GM12878 (cell line): ENCODE measurements at regions not wholly inside any gene's neighbourhood (a gene's known extent, or its start where the extent isn't known, plus 50 kb on each side); places are given as distances from the start of the nearest gene placed in this dataset.

ENCODE experiments used
- ATAC-seq: fragments of 200-7000 bp; cut with Tn5 transposase; 3 replicates; pipeline ENCODE4 v1.9.1; 2020; ENCODE audit warnings: mild to moderate bottlenecking, moderate library complexity
- BruUV-seq: library from RNA; stranded (reverse); fragments of 400-500 nt; replicated peaks from 2 replicates; lab custom pipeline; 2021; lab: Mats Ljungman, UMichigan
- CTCF ChIA-PET: fragments of 300-600 bp; sonication (Branson Sonifier 250); formaldehyde crosslinking; extraction: SDS; loops from one replicate; lab custom pipeline; 2021; ENCODE audit warnings: inconsistent platforms; lab: Yijun Ruan, JAX
- POLR2A ChIA-PET: fragments of 350-600 bp; formaldehyde crosslinking; extraction: SDS; loops from one replicate; lab custom pipeline; 2021; ENCODE audit warnings: inconsistent platforms; lab: Charles Lee
- RAD21 ChIA-PET: fragments of 300-600 bp; sonication (Branson Sonifier 250); formaldehyde crosslinking; loops from one replicate; lab custom pipeline; 2023; ENCODE audit warnings: antibody characterized with exemption; ENCODE audit not compliant: unreplicated experiment; lab: Charles Lee
- SMC1A ChIA-PET: fragments of 300-600 bp; sonication (Branson Sonifier 250); formaldehyde crosslinking; loops from one replicate; lab custom pipeline; 2023; ENCODE audit not compliant: unreplicated experiment, uncharacterized antibody; lab: Charles Lee
- DNase-seq: peaks from one replicate; pipeline ENCODE4 v3.0.0-alpha.2; 2011; ENCODE audit warnings: low read depth, low spot score
- FAIRE-seq: peaks from 3 replicates; lab custom pipeline; 2011; peaks lifted over from hg19 to GRCh38; lab: Jason Lieb, UNC
- H2AFZ ChIP-seq: 2 replicates; pipeline ENCODE4 v1.6.0; 2011; ENCODE audit warnings: low read depth, low read length, control low read depth; ENCODE audit not compliant: control insufficient read depth
- H3K27ac ChIP-seq: 2 replicates; pipeline ENCODE4 v1.5.1; 2011; ENCODE audit warnings: control low read depth; ENCODE audit not compliant: control insufficient read depth, insufficient read depth
- H3K27me3 ChIP-seq, 2 experiments: replicated peaks in 1 of 2; 2 replicates each; pipeline versions ENCODE4 v1.6.0 to v1.6.1; 2011; ENCODE audit warnings: low read length in 1 of 2; ENCODE audit not compliant: control insufficient read depth in 2 of 2, insufficient read depth in 2 of 2
- H3K36me3 ChIP-seq, 2 experiments: 2 replicates each; pipeline ENCODE4 v1.5.1; 2011; ENCODE audit warnings: low read length in 1 of 2; ENCODE audit not compliant: control insufficient read depth in 2 of 2, insufficient read depth in 2 of 2
- H3K4me1 ChIP-seq: 2 replicates; pipeline ENCODE4 v1.6.1; 2011; ENCODE audit warnings: mild to moderate bottlenecking, low read length, moderate library complexity, mixed read lengths; ENCODE audit not compliant: control insufficient read depth, insufficient read depth
- H3K4me2 ChIP-seq: 2 replicates; pipeline ENCODE4 v1.6.0; 2011; ENCODE audit warnings: control low read depth; ENCODE audit not compliant: control insufficient read depth, insufficient read depth
- H3K4me3 ChIP-seq: fragments of 200-600 bp; sonication (generic); 2 replicates; pipeline ENCODE4 v1.5.1; 2016
- H3K79me2 ChIP-seq: 2 replicates; pipeline ENCODE4 v1.6.0; 2011; ENCODE audit warnings: low read length; ENCODE audit not compliant: control insufficient read depth, insufficient read depth
- H3K9ac ChIP-seq: 2 replicates; pipeline ENCODE4 v1.8.0; 2011; ENCODE audit warnings: low read length, control low read depth, mixed read lengths; ENCODE audit not compliant: control insufficient read depth, insufficient read depth
- H3K9me3 ChIP-seq: replicated peaks from 3 replicates; pipeline ENCODE4 v1.5.1; 2011; ENCODE audit warnings: mild to moderate bottlenecking, low read length; ENCODE audit not compliant: control insufficient read depth, insufficient read depth
- H4K20me1 ChIP-seq: 2 replicates; pipeline ENCODE4 v1.6.0; 2011; ENCODE audit not compliant: control insufficient read depth, insufficient read depth
- CTCF ChIP-seq, 3 experiments: IDR thresholded peaks in 2 of 3; conservative IDR thresholded peaks in 1 of 3; 2 replicates each; pipeline ENCODE4 v1.5.1; 2011; ENCODE audit warnings: low read depth in 3 of 3, low read length in 3 of 3, mild to moderate bottlenecking in 3 of 3, control low read depth in 2 of 3, moderate library complexity in 2 of 3, inconsistent platforms in 1 of 3, mixed read lengths in 1 of 3; ENCODE audit not compliant: control insufficient read depth in 2 of 3, insufficient read depth in 1 of 3; ENCODE audit errors: extremely low read depth in 1 of 3
- IKZF1 ChIP-seq: fragments of 450-650 bp; conservative IDR thresholded peaks from 2 replicates; pipeline ENCODE4 v1.6.1; 2017; ENCODE audit warnings: antibody characterized with exemption, mild to moderate bottlenecking
- PKNOX1 ChIP-seq: fragments of 450-650 bp; IDR thresholded peaks from 2 replicates; pipeline ENCODE4 v1.6.1; 2016; ENCODE audit warnings: mild to moderate bottlenecking
- PRDM15 ChIP-seq: fragments of 450-650 bp; formaldehyde crosslinking; IDR thresholded peaks from 2 replicates; pipeline ENCODE4 v1.4.0; 2020; ENCODE audit warnings: mild to moderate bottlenecking, moderate library complexity
- ZNF207 ChIP-seq: fragments of 450-650 bp; IDR thresholded peaks from 2 replicates; pipeline ENCODE4 v1.6.1; 2014; ENCODE audit warnings: antibody characterized with exemption, mild to moderate bottlenecking, borderline replicate concordance
- ZNF384 ChIP-seq: IDR thresholded peaks from 2 replicates; pipeline ENCODE4 v1.6.1; 2012; ENCODE audit warnings: low read depth, mild to moderate bottlenecking, low read length, improper control_type of control experiment, borderline replicate concordance
- ZNF592 ChIP-seq: fragments of 450-650 bp; IDR thresholded peaks from 2 replicates; pipeline ENCODE4 v1.6.1; 2017; ENCODE audit warnings: mild to moderate bottlenecking, moderate library complexity
- WGBS: methylation state at CpG from one replicate; pipeline ENCODE4 v1.1.6; 2016; ENCODE audit warnings: low lambda C conversion rate; ENCODE audit not compliant: insufficient replicate concordance, insufficient coverage; ENCODE audit errors: missing lambda C conversion rate; 5-methylcytosine and 5-hydroxymethylcytosine counted together
- in situ Hi-C: fragments of 300-500 bp; cut with MboI; formaldehyde crosslinking; loops from 9 replicates; pipeline ENCODE4 v1.14.3; 2018; ENCODE audit warnings: mixed read lengths
- intact Hi-C: fragments of 100-400 bp; cut with micrococcal nuclease; formaldehyde crosslinking; loops from one replicate; pipeline ENCODE4 v1.14.2; 2022; ENCODE audit not compliant: unreplicated experiment

GRCh38 chr4:20592013-20592412 lies 108.2 kb upstream of the PACRGL start:
- ChIA-PET RAD21 (no interaction called here), CTCF (interaction anchor here (1.5 kb wide), 1 partner anchor 13 kb away, joined by 3 read pairs; no protein-coding TSS in a partner anchor), SMC1A (interaction anchor here (1.1 to 1.6 kb wide), 2 partner anchors 13 to 19 kb away, joined by 3 to 5 read pairs; no protein-coding TSS in a partner anchor), POLR2A (no interaction called here)
- H2AFZ ChIP-seq, result no peak overlapping the region
- H3K4me1 ChIP-seq, result no peaks in the 10 kb centered on the region
- no peaks in the 10 kb centered on the region for H4K20me1 ChIP-seq
- DNase-seq, result no peak
- in situ Hi-C loops, result no loop called here
- no peak overlapping the region for H3K9ac ChIP-seq
- BruUV-seq, result no TSS peak
- ATAC-seq, result no peak
- H3K9me3 ChIP-seq, result no peaks in the 10 kb centered on the region
- H3K4me2 ChIP-seq, result no peak overlapping the region
- intact Hi-C loops, result no loop called here
- no peaks in the 10 kb centered on the region for H3K79me2 ChIP-seq
- H3K4me3 ChIP-seq, result no peak overlapping the region
- no peak for FAIRE-seq
- H3K27me3 ChIP-seq, result no peaks in the 10 kb centered on the region
- no peak overlapping the region for H3K27ac ChIP-seq
- H3K36me3 ChIP-seq, result no peaks in the 10 kb centered on the region
- WGBS, result 37% methylated on average over 3 of the region's 3 CpGs
- TF ChIP-seq CTCF (IDR thresholded peaks at IDR 0.05 in 2 of 3, conservative IDR thresholded peaks at IDR 0.05 in 1 of 3; ENCODE audit: control insufficient read depth in 2 of 3, extremely low read depth in 1 of 3, insufficient read depth in 1 of 3, low read depth in 3 of 3, low read length in 3 of 3) (no peak), ZNF592 (no peak), IKZF1 (no peak), PRDM15 (no peak), PKNOX1 (no peak), ZNF384 (no peak), ZNF207 (no peak)
